Esophagus muscularis mucosa (tissue), 3 donors: ENCODE measurements at regions not wholly inside any gene's neighbourhood (a gene's known extent, or its start where the extent isn't known, plus 50 kb on each side); places are given as distances from the start of the nearest gene placed in this dataset.
"Not testable (repeated sequence)": the region's sequence is repeated elsewhere in the genome, so short reads cannot be mapped to it uniquely, and the experiment has no call there.

Experiments used
- POLR2A ChIP-seq: fragments of 450-650 bp; IDR thresholded peaks from one replicate; pipeline ENCODE4 v1.6.1; 2017; ENCODE audit warnings: antibody characterized with exemption, moderate library complexity, mild to moderate bottlenecking, low read depth
- POLR2AphosphoS5 ChIP-seq, 2 donors: sonication (generic); formaldehyde crosslinking; IDR thresholded peaks; one replicate each; pipeline ENCODE4 v1.6.1; 2017; ENCODE audit warnings: antibody characterized with exemption in 2 of 2
- TF ChIP-seq, protein P1 (sequence below), 3 experiments: fragments of 200-600 bp in 2 of 3; fragments of 450-650 bp in 1 of 3; sonication (generic) in 2 of 3; IDR thresholded peaks; one replicate each; pipeline ENCODE4 v1.5.1; 2017 to 2019; ENCODE audit warnings: antibody characterized with exemption in 3 of 3, mild to moderate bottlenecking in 2 of 3, moderate library complexity in 1 of 3

GRCh38 chr21:9903579-9903978 lies 617.8 kb upstream of the TPTE start:
- TF ChIP-seq, protein P1, sequence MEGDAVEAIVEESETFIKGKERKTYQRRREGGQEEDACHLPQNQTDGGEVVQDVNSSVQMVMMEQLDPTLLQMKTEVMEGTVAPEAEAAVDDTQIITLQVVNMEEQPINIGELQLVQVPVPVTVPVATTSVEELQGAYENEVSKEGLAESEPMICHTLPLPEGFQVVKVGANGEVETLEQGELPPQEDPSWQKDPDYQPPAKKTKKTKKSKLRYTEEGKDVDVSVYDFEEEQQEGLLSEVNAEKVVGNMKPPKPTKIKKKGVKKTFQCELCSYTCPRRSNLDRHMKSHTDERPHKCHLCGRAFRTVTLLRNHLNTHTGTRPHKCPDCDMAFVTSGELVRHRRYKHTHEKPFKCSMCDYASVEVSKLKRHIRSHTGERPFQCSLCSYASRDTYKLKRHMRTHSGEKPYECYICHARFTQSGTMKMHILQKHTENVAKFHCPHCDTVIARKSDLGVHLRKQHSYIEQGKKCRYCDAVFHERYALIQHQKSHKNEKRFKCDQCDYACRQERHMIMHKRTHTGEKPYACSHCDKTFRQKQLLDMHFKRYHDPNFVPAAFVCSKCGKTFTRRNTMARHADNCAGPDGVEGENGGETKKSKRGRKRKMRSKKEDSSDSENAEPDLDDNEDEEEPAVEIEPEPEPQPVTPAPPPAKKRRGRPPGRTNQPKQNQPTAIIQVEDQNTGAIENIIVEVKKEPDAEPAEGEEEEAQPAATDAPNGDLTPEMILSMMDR (IDR thresholded peaks at IDR 0.05) = not testable (repeated sequence)
- not testable (repeated sequence) for TF ChIP-seq POLR2AphosphoS5 (IDR thresholded peaks at IDR 0.05); POLR2A
